C4-2B (cell line): ENCODE measurements at regions not wholly inside any gene's neighbourhood (a gene's known extent, or its start where the extent isn't known, plus 50 kb on each side); places are given as distances from the start of the nearest gene placed in this dataset.

ENCODE experiments used
- H3K27ac ChIP-seq: fragments of 450-650 bp; 2 replicates; pipeline ENCODE4 v1.5.1; 2017
- ZFX ChIP-seq: fragments of 450-650 bp; IDR thresholded peaks from 2 replicates; pipeline ENCODE4 v1.6.1; 2017
- TF ChIP-seq, protein P1 (sequence below): fragments of 450-650 bp; conservative IDR thresholded peaks from 2 replicates; pipeline ENCODE4 v1.5.1; 2017; ENCODE audit warnings: mild to moderate bottlenecking

DNA sequence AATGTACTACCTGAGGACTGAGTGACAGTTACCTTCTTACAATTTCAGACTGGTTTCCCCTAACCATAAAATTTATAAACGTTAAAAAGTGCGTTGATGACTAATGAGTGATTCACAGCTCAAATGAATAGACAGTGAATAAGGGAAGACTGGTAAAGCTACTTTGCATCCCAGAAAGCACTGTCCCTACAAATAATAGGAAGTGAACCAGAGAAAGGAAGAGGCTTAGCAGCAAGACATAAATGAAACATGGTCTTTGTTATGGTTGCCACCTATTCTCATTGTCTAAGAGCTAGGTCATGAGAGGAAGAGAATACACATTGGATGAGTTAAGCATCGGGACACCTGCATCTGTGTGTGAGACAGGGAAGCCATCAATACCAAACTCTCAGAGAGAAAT, 849.2 kb downstream of the TAF11L14 start:
- H3K27ac ChIP-seq = no peak overlapping the region
- TF ChIP-seq, protein P1, sequence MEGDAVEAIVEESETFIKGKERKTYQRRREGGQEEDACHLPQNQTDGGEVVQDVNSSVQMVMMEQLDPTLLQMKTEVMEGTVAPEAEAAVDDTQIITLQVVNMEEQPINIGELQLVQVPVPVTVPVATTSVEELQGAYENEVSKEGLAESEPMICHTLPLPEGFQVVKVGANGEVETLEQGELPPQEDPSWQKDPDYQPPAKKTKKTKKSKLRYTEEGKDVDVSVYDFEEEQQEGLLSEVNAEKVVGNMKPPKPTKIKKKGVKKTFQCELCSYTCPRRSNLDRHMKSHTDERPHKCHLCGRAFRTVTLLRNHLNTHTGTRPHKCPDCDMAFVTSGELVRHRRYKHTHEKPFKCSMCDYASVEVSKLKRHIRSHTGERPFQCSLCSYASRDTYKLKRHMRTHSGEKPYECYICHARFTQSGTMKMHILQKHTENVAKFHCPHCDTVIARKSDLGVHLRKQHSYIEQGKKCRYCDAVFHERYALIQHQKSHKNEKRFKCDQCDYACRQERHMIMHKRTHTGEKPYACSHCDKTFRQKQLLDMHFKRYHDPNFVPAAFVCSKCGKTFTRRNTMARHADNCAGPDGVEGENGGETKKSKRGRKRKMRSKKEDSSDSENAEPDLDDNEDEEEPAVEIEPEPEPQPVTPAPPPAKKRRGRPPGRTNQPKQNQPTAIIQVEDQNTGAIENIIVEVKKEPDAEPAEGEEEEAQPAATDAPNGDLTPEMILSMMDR = no peak
- TF ChIP-seq ZFX = no peak

GRCh38 chr5:18487928-18488480, 853.7 kb downstream of the TAF11L14 start:
- H3K27ac ChIP-seq = no peak overlapping the region
- TF ChIP-seq, protein P1 = no peak
- TF ChIP-seq ZFX = no peak

DNA sequence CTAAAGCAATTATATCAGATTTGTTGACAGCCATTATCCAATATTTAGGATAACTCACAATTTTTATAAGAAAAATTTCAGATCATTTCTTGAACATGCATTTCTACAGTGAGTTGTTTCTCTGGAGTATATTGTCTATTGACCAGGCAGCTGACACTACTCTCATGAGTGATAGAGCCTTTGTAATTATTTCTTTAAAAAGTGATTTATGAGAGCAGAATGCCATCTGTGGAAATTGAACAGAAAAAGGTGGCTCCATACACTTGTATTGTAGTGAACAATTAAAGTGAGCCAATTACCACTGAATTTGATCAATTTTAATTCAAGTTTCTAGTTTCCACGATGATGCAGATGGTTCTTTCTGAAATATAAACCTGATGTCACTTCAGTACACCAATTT, 855.4 kb downstream of the TAF11L14 start:
- no peak for TF ChIP-seq ZFX
- H3K27ac ChIP-seq = no peak overlapping the region

DNA sequence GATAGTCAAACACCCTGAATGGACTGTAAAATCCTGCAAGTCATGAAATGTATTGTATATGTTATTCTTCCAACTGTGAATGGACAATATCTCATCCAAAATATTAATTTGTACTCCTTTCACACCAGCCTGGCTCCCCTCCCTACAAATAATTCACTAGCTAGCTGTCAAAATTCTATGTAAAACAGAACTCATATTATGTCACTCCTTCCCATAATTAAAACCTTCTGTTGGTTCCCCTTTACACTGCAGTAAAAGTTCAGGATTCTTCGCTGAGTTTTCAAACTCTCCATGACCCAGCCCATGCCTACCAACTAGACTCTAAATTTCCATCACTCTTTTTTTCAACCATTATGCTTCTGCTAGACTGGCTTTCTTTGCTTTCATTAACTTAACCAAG, 857.1 kb downstream of the TAF11L14 start:
- TF ChIP-seq ZFX = no peak
- TF ChIP-seq, protein P1 = no peak
- no peak overlapping the region for H3K27ac ChIP-seq

DNA sequence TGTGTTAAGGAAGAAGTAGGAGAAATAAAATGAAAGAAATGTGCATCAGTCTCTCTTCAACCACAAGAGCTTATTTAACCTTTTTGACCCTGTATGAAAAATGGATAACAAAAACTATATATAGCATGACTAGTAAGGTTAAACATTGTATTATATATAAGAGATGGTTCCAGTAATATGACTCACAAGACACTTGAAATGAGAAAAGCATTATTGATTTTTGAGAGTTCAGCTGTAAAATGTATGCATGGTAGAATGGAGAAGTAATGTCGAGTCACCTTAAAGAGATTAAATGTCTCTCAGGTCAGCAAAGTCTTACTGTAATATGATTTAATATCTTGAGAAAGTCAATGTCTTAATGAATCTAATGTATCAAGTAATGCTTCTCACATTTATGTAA, 860.9 kb downstream of the TAF11L14 start:
- TF ChIP-seq ZFX = no peak
- TF ChIP-seq, protein P1 = no peak
- H3K27ac ChIP-seq = no peak overlapping the region

- TF ChIP-seq ZFX = no peak
- TF ChIP-seq, protein P1 = no peak
- no peak overlapping the region for H3K27ac ChIP-seq
Observed at GRCh38 chr5:18496041-18496440, 861.8 kb downstream of the TAF11L14 start.

- H3K27ac ChIP-seq = no peak overlapping the region
- no peak for TF ChIP-seq ZFX
- TF ChIP-seq, protein P1 = no peak
Observed at GRCh38 chr5:18497089-18497488, 862.8 kb downstream of the TAF11L14 start.

DNA sequence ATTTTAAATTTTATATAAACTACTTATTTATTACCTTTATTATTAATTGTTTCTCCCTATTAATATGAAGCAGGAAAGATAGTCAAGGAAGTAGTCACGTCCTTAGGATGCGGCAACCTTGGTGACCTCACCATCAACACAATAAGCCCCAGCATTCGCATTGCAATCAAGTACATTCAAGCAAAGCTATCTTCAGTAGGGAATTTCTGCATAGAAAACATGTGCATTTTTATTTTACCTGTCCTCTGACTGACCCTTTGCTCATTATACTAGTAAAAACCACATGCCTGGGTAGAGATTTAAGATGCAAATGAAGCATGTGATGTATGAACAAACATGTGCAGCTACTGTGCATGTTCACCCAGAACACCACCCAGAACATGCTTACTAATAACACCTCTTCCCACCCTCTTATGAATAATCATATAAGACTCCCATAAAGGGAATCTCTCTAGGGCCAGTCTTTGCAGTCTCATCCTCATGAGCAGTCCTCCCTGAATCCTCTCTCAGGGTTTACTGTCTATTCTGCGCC, 869.6 kb downstream of the TAF11L14 start:
- TF ChIP-seq ZFX = no peak
- TF ChIP-seq, protein P1 = no peak
- no peak overlapping the region for H3K27ac ChIP-seq
